Upper lobe of left lung (tissue), 6 donors: ENCODE measurements at regions not wholly inside any gene's neighbourhood (a gene's known extent, or its start where the extent isn't known, plus 50 kb on each side); places are given as distances from the start of the nearest gene placed in this dataset.

Experiments
- ATAC-seq, 2 donors: fragments of 200-7000 bp; cut with Tn5 transposase; one replicate each; pipeline ENCODE4 v1.9.1; 2022; ENCODE audit warnings: mild to moderate bottlenecking in 2 of 2, moderate library complexity in 2 of 2; ENCODE audit not compliant: low FRiP score in 2 of 2
- DNase-seq, 2 donors: peaks; one replicate each; pipeline ENCODE4 v3.0.0-alpha.2; 2019 to 2020
- H3K27ac ChIP-seq, 4 donors: fragments of 200-600 bp; sonication (generic); one replicate each; pipeline ENCODE4 v1.5.1; 2016 to 2019
- H3K27me3 ChIP-seq, 4 donors: fragments of 200-600 bp; sonication (generic); one replicate each; pipeline ENCODE4 v1.5.1; 2017 to 2019
- H3K36me3 ChIP-seq, 4 donors: fragments of 200-600 bp; sonication (generic); one replicate each; pipeline ENCODE4 v1.5.1; 2016 to 2019
- H3K4me1 ChIP-seq, 4 donors: fragments of 200-600 bp; sonication (generic); one replicate each; pipeline ENCODE4 v1.5.1; 2018 to 2019
- H3K4me3 ChIP-seq, 4 donors: fragments of 200-600 bp; sonication (generic); one replicate each; pipeline ENCODE4 v1.5.1; 2017 to 2019; ENCODE audit warnings: mild to moderate bottlenecking in 2 of 4, moderate library complexity in 1 of 4
- H3K9me3 ChIP-seq, 4 donors: fragments of 200-600 bp; sonication (generic); one replicate each; pipeline ENCODE4 v1.5.1; 2018 to 2019
- CTCF ChIP-seq, 6 experiments: fragments of 450-650 bp in 4 of 6; fragments of 200-600 bp in 2 of 6; sonication (generic) in 2 of 6; IDR thresholded peaks; one replicate each; pipeline ENCODE4 v1.5.1; 2016 to 2019; ENCODE audit warnings: antibody characterized with exemption in 6 of 6
- EP300 ChIP-seq, 4 donors: sonication (generic); formaldehyde crosslinking; IDR thresholded peaks; one replicate each; pipeline ENCODE4 v1.5.1; 2017; ENCODE audit warnings: antibody characterized with exemption in 4 of 4, control low read depth in 2 of 4
- POLR2A ChIP-seq, 4 donors: fragments of 450-650 bp; IDR thresholded peaks; one replicate each; pipeline ENCODE4 v1.5.1; 2016 to 2017; ENCODE audit warnings: antibody characterized with exemption in 4 of 4, mild to moderate bottlenecking in 2 of 4
- POLR2AphosphoS5 ChIP-seq, 2 donors: sonication (generic); formaldehyde crosslinking; IDR thresholded peaks; one replicate each; pipeline ENCODE4 v1.5.1; 2017; ENCODE audit warnings: antibody characterized with exemption in 2 of 2
- WGBS, 2 donors: methylation state at CpG; one replicate each; pipeline ENCODE4 v1.1.5; 2017 to 2018; 5-methylcytosine and 5-hydroxymethylcytosine counted together
- donor health status: DM: no; HTN: no; CAD: no; lungs with moderate emphysema.
- donor health status: DM: no; HTN: yes; CAD: no; lungs with severe emphysema.

- no peak for TF ChIP-seq CTCF (IDR thresholded peaks at IDR 0.05)
- no peak for TF ChIP-seq POLR2A (IDR thresholded peaks at IDR 0.05)
- TF ChIP-seq EP300 (IDR thresholded peaks at IDR 0.05): no peak
- no peak for TF ChIP-seq POLR2AphosphoS5 (IDR thresholded peaks at IDR 0.05)
- Histone ChIP-seq H3K4me3 (no peak overlapping the region), H3K27ac (no peak overlapping the region), H3K27me3 (no peaks in the 10 kb centered on the region), H3K36me3 (no peaks in the 10 kb centered on the region), H3K4me1 (peaks cover 0 to 4% (median 0%) of the 10 kb centered on the region in 4 donors), H3K9me3 (no peaks in the 10 kb centered on the region)
- ATAC-seq (no peak), DNase-seq (no peak)
- 76 to 88% methylated on average over 4 of the region's 4 CpGs for WGBS, 2 donors
These were observed 521.9 kb downstream of the BNC2 start for GRCh38 chr9:16348531-16348930.

- TF ChIP-seq POLR2AphosphoS5 (IDR thresholded peaks at IDR 0.05) (no peak), CTCF (IDR thresholded peaks at IDR 0.05) (no peak), EP300 (IDR thresholded peaks at IDR 0.05) (no peak), POLR2A (IDR thresholded peaks at IDR 0.05) (no peak)
- no peak for DNase-seq
- Histone ChIP-seq H3K36me3 (no peaks in the 10 kb centered on the region), H3K27me3 (no peaks in the 10 kb centered on the region), H3K9me3 (no peaks in the 10 kb centered on the region), H3K4me3 (no peak overlapping the region), H3K4me1 (no peaks in the 10 kb centered on the region), H3K27ac (no peak overlapping the region)
- no peak for ATAC-seq
- 60 to 71% methylated on average over 1 of the region's 1 CpG for WGBS, 2 donors
These were observed 518.2 kb downstream of the BNC2 start for GRCh38 chr9:16352251-16352650.

GRCh38 chr9:16352791-16353401 lies 517.6 kb downstream of the BNC2 start:
- WGBS, 2 donors: 64 to 71% methylated on average over 3 of the region's 3 CpGs
- Histone ChIP-seq H3K36me3 (no peaks in the 10 kb centered on the region), H3K9me3 (no peaks in the 10 kb centered on the region), H3K27ac (no peak overlapping the region), H3K4me1 (no peaks in the 10 kb centered on the region), H3K27me3 (no peaks in the 10 kb centered on the region), H3K4me3 (no peak overlapping the region)
- DNase-seq (no peak), ATAC-seq (peak; percentile 43 to 69)
- TF ChIP-seq EP300 (IDR thresholded peaks at IDR 0.05): no peak
- TF ChIP-seq POLR2AphosphoS5 (IDR thresholded peaks at IDR 0.05): peak; percentile 23 to 59

GRCh38 chr9:16356196-16356765 lies 514.2 kb downstream of the BNC2 start:
- TF ChIP-seq EP300 (IDR thresholded peaks at IDR 0.05) (no peak), POLR2A (IDR thresholded peaks at IDR 0.05) (no peak), POLR2AphosphoS5 (IDR thresholded peaks at IDR 0.05) (no peak), CTCF (IDR thresholded peaks at IDR 0.05) (no peak)
- no peaks in the 10 kb centered on the region for H3K9me3 ChIP-seq
- H3K27ac ChIP-seq: no peak overlapping the region
- no peaks in the 10 kb centered on the region for H3K27me3 ChIP-seq
- ATAC-seq (no peak), DNase-seq (no peak)
- no peaks in the 10 kb centered on the region for H3K36me3 ChIP-seq
- H3K4me3 ChIP-seq: no peak overlapping the region
- no peaks in the 10 kb centered on the region for H3K4me1 ChIP-seq
- 76 to 79% methylated on average over 8 of the region's 8 CpGs for WGBS, 2 donors

GRCh38 chr9:16357828-16358227 lies 512.6 kb downstream of the BNC2 start:
- H3K36me3 ChIP-seq: no peaks in the 10 kb centered on the region
- 75 to 82% methylated on average over 4 of the region's 4 CpGs for WGBS, 2 donors
- no peaks in the 10 kb centered on the region for H3K4me1 ChIP-seq
- H3K4me3 ChIP-seq: no peak overlapping the region
- ATAC-seq (no peak), DNase-seq (no peak)
- H3K9me3 ChIP-seq: no peaks in the 10 kb centered on the region
- TF ChIP-seq POLR2A (IDR thresholded peaks at IDR 0.05): no peak
- no peak for TF ChIP-seq EP300 (IDR thresholded peaks at IDR 0.05)
- TF ChIP-seq CTCF (IDR thresholded peaks at IDR 0.05): no peak
- TF ChIP-seq POLR2AphosphoS5 (IDR thresholded peaks at IDR 0.05): no peak
- H3K27me3 ChIP-seq: no peaks in the 10 kb centered on the region
- no peak overlapping the region for H3K27ac ChIP-seq
